HG03571 (cell line): ENCODE measurements at regions not wholly inside any gene's neighbourhood (a gene's known extent, or its start where the extent isn't known, plus 50 kb on each side); places are given as distances from the start of the nearest gene placed in this dataset.
A peak's percentile ranks its signal among the peaks of the same experiment; 100 is the strongest.

ENCODE experiments used
- ATAC-seq: cut with Tn5 transposase; IDR thresholded peaks from one replicate; pipeline ENCODE4 v1.9.1; 2021; ENCODE audit not compliant: unreplicated experiment

DNA sequence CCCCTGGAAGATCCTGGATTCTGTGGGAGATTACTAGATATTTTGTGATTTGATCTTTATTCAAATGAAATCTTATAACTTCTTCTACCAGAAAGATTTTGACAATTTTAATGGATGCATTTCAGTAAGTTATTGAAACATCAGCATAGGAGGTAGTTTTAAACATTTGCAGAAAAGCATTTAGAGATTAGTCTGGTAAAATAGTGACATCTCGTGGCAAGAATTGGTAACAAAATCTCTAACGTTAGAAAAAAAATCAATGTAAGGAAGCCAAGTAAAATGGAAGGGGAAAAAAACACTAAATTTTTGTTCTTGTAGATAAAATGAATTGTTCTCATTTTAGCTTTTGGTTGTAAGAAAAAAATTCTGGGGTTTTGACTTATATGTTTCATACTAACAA, 73.3 kb downstream of the TASL start:
- no peak for ATAC-seq

DNA sequence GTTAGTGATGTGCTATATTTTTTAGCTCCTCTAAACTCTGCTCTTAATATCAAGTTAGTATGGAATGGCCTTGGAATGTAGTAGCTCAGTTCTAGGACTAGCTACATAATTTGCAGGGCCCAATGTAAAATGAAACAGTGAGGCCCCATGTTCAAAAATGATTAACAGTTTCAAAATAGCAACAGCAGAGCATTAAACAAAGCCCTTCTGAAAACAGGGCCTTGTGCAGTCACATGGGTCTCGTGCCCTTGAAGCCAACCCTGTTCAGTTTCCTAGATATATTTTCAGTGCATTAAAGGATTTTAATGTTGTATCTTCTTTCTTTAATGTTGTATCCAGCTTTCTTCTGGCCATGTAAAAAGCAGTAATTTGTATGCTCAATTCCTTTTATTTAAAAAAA, 82.1 kb downstream of the TASL start:
- no peak for ATAC-seq

GRCh38 chrX:30493348-30493747, 84.2 kb downstream of the TASL start:
- no peak for ATAC-seq

GRCh38 chrX:30489323-30489722, 88.2 kb downstream of the TASL start:
- no peak for ATAC-seq

- ATAC-seq = no peak
Measured at GRCh38 chrX:30488092-30488491, 89.5 kb downstream of the TASL start.

DNA sequence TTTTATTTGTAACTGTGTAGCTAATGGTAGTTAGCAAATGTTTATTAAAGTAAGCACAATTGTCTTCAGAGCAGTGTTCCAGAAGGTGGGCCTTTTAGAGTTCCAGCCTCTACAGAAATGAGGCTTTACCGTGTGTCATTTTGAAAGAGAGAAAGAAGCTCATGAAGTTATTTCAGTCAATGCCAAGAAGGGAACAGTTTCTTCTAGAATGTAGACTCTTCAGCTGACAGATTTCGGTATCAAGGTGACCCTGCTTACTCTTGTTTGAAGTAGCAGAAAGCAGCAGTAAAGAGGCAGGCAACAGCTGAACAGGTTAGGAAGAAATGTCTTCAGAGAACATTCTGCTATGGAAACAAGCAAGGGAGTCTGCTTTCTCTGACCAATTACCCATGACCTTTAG, 93.6 kb downstream of the TASL start:
- ATAC-seq = peak; percentile 72

GRCh38 chrX:30468471-30468870, 109.1 kb downstream of the TASL start:
- ATAC-seq = no peak
